ENCODE measurements at regions not wholly inside any gene's neighbourhood (a gene's known extent, or its start where the extent isn't known, plus 50 kb on each side); places are given as distances from the start of the nearest gene placed in this dataset.
"Not testable (repeated sequence)": the region's sequence is repeated elsewhere in the genome, so short reads cannot be mapped to it uniquely, and the experiment has no call there.

DNA sequence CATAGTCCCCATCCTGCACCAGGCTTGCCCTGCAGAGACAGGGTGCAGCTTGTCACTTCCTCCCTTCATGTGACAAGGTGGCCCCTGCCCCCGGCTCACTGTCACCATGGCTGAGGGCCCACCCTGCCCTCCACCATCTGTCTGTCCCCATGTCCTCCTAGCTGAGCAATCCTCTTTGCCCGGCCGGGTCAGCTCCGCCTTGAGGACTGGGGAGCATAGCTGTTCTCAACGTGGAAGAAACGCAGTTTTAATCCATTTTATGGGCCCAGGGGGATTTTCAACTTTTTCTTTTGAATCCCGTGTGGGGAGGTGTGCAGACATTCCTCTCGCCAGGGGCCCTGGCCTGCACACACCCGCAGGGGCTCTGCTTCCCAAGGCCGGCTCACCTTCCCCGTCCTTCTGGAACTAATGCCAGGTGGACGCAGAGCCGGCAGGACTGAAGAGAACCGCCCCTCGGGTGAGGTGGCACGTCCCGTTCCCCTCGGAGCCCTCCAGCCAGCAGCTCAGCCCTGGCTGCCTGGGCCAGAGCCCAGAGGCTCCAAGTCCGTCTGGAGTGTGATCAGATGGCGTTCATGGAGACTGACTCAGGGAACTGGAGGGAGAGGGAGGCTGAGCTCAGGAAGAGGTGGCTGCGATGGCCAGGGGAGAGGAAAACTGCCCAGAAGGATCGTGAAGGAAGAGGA lies 1108.7 kb downstream of the BRD1 start:
- DNase-seq (ENCODE audit: low read depth) (no peak), FAIRE-seq (no peak)
- Histone ChIP-seq H3K4me3 (ENCODE audit: low read depth, low read length) (no peak overlapping the region), H3K27me3 (ENCODE audit: control insufficient read depth, insufficient read depth, low read length) (no peaks in the 10 kb centered on the region), H3K36me3 (ENCODE audit: control insufficient read depth, insufficient read depth, low read length) (no peaks in the 10 kb centered on the region)
- TF ChIP-seq CTCF (IDR thresholded peaks at IDR 0.05; ENCODE audit: insufficient read depth, low read length, severe bottlenecking) = no peak

DNA sequence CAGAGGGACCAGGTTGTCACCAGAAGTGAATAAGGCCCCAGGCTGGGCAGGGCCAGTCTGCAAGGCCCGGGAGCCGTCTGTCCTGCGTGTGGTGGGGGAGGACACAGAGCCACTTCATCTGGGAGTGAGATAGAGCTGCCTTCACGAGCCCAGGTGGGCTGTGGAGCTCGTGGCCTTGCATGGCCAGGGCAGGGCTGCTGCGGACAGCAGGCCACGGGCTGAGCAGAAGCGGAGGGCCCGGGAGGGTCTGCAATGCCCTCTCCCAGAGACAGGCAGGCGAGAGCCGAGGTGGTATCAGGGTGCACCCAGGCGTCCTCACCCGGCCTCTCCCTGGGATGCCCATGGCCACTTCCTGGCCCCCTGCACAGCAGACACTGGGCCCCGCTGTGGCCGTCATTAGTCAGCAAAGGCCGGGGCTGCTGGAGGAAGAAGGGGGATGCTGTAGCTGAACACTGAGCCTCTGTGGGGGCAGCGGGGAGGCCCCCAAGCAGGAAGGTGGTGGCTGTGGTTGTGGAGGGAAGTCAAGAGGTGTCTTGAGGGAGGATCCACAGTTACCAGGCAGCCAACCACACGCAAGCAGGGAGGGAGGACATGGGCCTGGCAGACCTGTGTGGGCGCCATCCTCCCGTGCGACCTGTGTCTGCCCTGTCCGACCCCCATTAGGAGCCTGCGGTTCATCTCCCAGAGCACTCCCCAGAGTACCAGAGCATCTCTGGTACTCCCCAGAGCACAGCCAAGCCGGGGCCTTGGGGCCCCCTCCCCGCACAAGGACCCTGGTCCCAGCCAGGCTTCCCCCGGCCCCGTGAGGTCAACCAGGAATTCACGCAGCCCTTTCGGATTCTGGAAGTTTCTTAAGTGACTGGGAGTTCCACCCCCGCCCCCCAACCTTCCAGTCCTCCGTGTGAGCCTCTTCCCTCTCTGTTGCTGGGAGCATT lies 1109.5 kb downstream of the BRD1 start:
- H3K27me3 ChIP-seq (ENCODE audit: control insufficient read depth, insufficient read depth, low read length) = no peaks in the 10 kb centered on the region
- FAIRE-seq (no peak), DNase-seq (ENCODE audit: low read depth) (no peak)
- no peaks in the 10 kb centered on the region for H3K36me3 ChIP-seq (ENCODE audit: control insufficient read depth, insufficient read depth, low read length)
- no peak for TF ChIP-seq CTCF (IDR thresholded peaks at IDR 0.05; ENCODE audit: insufficient read depth, low read length, severe bottlenecking)
- H3K4me3 ChIP-seq (ENCODE audit: low read depth, low read length) = no peak overlapping the region

- no peak for DNase-seq (ENCODE audit: low read depth)
- no peak for FAIRE-seq
These were observed 1110.4 kb downstream of the BRD1 start for GRCh38 chr22:48717076-48717810.

GRCh38 chr22:48716154-48716553 lies 1111.5 kb downstream of the BRD1 start:
- FAIRE-seq = not testable (repeated sequence)

More at GRCh38 chr22:48717076-48717810, 1110.4 kb downstream of the BRD1 start:
- Histone ChIP-seq H3K27me3 (ENCODE audit: control insufficient read depth, insufficient read depth, low read length) (no peaks in the 10 kb centered on the region), H3K4me3 (ENCODE audit: low read depth, low read length) (no peak overlapping the region), H3K36me3 (ENCODE audit: control insufficient read depth, insufficient read depth, low read length) (no peaks in the 10 kb centered on the region)
- TF ChIP-seq CTCF (IDR thresholded peaks at IDR 0.05; ENCODE audit: insufficient read depth, low read length, severe bottlenecking) = no peak

GRCh38 chr22:48715511-48715910 lies 1112.2 kb downstream of the BRD1 start:
- FAIRE-seq (no peak), DNase-seq (ENCODE audit: low read depth) (no peak)
- Histone ChIP-seq H3K36me3 (ENCODE audit: control insufficient read depth, insufficient read depth, low read length) (no peaks in the 10 kb centered on the region), H3K27me3 (ENCODE audit: control insufficient read depth, insufficient read depth, low read length) (no peaks in the 10 kb centered on the region), H3K4me3 (ENCODE audit: low read depth, low read length) (no peak overlapping the region)
- TF ChIP-seq CTCF (IDR thresholded peaks at IDR 0.05; ENCODE audit: insufficient read depth, low read length, severe bottlenecking) = no peak

More at GRCh38 chr22:48716154-48716553, 1111.5 kb downstream of the BRD1 start:
- H3K27me3 ChIP-seq (ENCODE audit: control insufficient read depth, insufficient read depth, low read length); H3K36me3 ChIP-seq (ENCODE audit: control insufficient read depth, insufficient read depth, low read length); DNase-seq (ENCODE audit: low read depth); H3K4me3 ChIP-seq (ENCODE audit: low read depth, low read length): not testable (repeated sequence)

DNA sequence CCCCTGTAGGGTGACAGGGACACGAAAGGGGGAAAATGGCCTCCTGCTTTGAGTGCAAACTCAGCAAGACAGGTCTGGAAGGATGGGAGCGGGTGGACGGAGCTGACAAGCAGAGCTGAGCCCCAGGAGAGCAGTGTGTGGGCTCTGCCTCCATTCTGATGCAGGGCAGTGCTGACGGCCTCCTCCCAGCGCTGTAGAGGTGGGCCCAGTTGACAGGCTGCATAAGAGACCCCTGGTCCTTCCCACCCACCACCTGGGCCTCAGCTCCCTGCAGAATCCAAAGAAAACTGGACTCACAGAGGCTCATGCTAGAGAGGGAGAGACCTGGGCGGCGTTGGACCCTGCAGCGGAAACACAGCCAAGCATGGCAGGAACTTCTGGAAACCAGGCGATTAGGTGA lies 1113.4 kb downstream of the BRD1 start:
- no peak for FAIRE-seq
- H3K4me3 ChIP-seq (ENCODE audit: low read depth, low read length) = no peak overlapping the region
- no peaks in the 10 kb centered on the region for H3K27me3 ChIP-seq (ENCODE audit: control insufficient read depth, insufficient read depth, low read length)
- H3K36me3 ChIP-seq (ENCODE audit: control insufficient read depth, insufficient read depth, low read length) = no peaks in the 10 kb centered on the region
- no peak for TF ChIP-seq CTCF (IDR thresholded peaks at IDR 0.05; ENCODE audit: insufficient read depth, low read length, severe bottlenecking)
- no peak for DNase-seq (ENCODE audit: low read depth)

All from bronchial epithelial cell (primary cell).